Stimulated activated CD4-positive, alpha-beta T cell treated with anti-CD3 and anti-CD28 coated beads, Interleukin-4, amount 100 ng/mL, for 1 hour (primary cell): ENCODE measurements at regions not wholly inside any gene's neighbourhood (a gene's known extent, or its start where the extent isn't known, plus 50 kb on each side); places are given as distances from the start of the nearest gene placed in this dataset.

Source experiments
- DNase-seq: peaks from one replicate; pipeline ENCODE4 v3.0.0-alpha.2; 2020

DNA sequence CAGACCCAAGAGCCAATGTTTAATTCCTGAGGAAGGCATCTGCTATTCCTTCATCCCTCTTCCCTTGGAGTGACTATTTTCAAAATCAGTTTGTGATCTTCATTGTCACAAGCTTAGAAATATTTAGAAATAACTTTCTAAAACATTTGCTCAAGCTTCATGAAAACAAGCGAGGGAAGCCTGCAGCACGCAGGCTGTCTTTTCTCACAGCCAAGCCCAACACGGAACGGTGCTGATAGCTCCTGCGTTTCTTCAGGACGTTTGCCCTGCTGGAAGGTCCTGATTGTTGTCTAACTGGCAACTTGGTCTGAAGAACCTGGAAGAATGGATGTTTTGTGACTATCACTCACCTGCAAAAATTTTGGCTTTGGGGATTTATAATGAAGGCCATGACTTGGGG is 152.5 kb downstream of the FGF9 start:
- no peak for DNase-seq

DNA sequence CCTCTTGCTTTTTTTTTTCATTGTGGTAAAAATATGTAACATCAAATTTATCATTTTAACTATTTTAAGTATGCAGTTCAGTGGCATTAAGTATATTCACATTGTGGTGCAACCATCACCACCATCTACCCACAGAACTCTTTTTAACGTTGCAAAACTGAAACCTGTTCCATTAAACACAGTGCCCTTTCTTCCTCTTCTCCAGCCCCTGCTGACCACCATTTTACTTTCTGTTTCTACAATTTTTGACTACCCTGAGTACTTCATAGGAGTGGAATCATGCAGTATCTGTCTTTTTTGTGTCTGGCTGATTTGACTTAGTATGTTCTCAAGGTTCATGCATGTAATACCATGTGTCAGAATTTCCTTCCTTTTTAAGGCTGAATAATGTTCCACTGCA is 153.1 kb downstream of the FGF9 start:
- no peak for DNase-seq

GRCh38 chr13:21825186-21825585 is 154.3 kb downstream of the FGF9 start:
- no peak for DNase-seq

- no peak for DNase-seq
Measured at GRCh38 chr13:21825801-21826200, 154.9 kb downstream of the FGF9 start.

DNA sequence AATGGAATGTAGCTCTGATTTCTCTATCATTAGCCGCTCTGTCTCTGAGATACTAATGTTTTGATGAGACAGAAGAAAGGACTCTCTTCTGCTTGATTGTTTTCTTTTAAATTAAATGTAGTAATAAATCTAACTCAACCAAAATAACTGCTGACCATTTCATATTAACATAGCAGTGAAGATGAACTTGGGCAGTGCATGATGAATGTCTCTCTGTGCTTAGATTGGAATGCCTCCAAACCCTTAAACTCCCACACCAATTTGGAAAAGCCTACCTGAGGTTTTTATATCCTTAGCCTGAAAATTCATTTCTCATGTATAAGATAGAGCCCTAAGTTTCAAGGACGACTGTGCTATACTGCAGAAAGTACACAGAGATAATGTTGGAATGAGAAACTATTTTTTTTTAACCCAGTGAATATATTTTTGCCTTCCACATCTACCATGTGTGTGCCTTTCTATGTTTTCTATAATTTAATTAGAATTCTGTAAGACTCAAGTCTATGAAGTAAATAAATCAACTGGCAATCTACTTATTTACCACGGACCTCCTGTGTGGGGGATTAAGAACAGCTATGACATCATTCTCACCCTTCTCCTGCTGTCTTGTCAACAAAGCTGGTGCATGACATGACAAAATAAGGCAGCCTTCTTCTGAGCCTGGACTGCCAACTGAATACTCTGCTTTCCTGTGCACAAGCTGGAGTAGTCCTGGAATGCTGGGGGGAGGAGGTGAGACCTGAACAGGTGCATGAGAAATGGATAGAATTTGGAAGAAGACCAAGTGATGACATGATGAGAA is 155.5 kb downstream of the FGF9 start:
- no peak for DNase-seq

DNA sequence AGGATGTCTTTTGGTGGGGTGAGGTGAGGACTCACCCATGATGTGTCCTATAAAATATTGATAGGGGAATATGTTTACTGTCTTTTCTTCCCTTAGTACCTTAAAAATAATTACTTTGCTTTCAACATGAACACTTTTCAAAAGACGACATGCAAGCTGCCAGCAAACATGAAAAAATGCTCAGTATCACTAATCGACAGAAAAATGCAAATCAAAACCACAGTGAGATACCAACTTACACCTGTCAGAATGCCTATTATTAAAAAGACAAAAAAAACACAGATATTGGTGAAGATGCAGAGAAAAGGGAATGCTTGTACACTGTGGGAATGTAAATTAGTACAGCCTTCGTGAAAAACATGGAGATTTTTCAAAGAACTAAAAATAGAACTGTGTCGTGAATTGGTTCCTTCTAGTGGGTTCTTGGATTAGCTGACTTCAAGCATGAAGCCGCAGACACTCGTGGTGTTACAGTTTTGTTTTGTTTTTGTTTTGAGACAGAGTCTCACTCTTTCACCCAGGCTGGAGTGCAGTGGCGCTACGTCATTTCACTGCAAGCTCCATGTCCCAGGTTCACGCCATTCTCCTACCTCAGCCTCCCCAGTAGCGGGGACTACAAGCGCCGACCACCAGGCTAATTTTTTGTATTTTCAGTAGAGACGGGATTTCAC is 160.9 kb downstream of the FGF9 start:
- DNase-seq = no peak

DNA sequence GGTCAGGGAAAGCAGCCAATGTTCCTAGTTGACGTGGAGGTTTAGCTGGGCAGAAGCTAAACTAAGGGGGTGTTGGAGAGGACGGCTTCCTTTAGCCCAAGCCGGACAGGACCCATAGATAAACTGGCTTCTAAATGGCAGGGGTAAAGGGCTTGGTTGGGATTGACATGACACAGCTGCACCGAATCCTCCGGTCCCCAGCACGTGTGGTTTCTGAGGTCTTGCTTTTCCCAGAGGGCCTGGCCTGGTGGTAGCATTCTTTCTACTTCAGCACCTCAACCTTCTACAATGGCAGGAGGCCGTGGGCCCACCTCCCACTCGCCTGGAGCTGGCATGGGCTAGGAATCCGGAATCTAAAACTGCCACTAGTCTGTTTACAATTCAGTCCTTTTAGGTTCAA is 163.0 kb downstream of the FGF9 start:
- DNase-seq = no peak

GRCh38 chr13:21834521-21834920 is 163.6 kb downstream of the FGF9 start:
- DNase-seq = no peak

GRCh38 chr13:21837288-21837687 is 166.4 kb downstream of the FGF9 start:
- no peak for DNase-seq

- no peak for DNase-seq
Measured at GRCh38 chr13:21837841-21838551, 167.1 kb downstream of the FGF9 start.

DNA sequence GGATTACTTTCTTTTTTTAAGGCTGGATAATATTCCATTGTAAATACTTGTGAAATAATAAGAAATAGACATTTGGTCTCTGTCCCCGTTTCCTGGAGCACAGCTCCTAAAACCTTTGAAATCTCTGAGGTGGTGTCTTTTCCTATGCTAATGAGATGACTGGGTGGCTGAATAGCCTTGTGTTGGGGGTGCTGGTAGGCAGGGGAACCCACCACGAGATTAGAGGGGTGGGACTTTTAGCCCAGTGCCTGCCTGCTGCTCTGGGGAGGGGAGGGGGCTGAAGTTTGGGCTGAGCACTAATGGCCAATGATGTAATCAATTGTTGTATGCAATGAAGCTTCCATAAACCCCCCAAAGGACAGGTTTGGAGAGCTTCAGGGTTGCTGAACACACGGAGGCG is 175.7 kb downstream of the FGF9 start:
- no peak for DNase-seq

DNA sequence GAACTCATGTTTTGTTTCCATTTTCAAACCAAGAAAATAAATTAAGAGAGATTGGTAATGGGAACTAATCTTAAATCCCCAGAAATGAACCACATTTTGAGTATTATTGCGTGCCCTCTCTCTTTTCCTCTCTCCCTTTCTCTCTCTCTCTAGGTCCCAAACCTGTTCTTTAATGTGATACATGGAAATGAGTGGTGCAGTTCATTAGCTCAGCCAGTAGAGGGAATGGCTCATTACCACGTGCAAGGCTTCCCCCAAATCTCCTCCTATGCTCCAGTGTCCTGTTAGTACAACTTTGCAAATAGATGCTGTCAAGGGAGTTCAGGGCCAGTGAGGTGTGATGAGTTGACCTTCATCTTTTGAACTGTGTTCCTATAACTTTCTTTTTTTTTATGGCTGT is 178.4 kb downstream of the FGF9 start:
- DNase-seq = no peak

- no peak for DNase-seq
Measured at GRCh38 chr13:21850013-21851006, 179.4 kb downstream of the FGF9 start.

DNA sequence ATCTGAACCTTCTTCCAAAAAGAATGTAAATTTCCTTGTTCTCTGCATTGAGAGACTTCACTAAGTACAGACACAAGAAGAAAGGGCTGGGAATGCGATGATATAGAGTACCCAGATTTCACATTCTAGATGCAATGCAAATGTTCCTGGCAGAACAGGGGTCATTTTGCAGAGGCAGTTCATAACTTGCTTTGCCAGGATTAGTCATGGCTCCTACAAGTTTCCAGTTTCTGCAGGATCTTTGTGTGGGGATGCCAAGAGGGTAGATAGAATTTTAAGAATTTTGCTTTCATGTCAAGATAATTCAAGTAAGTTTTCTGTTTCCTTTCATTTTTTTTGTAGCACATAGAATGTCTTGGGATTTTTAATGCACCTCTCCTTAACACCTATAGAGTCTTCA is 181.2 kb downstream of the FGF9 start:
- DNase-seq = no peak

- no peak for DNase-seq
Measured at GRCh38 chr13:21853779-21854178, 182.9 kb downstream of the FGF9 start.

- no peak for DNase-seq
Measured at GRCh38 chr13:21868823-21869222, 197.9 kb downstream of the FGF9 start.

DNA sequence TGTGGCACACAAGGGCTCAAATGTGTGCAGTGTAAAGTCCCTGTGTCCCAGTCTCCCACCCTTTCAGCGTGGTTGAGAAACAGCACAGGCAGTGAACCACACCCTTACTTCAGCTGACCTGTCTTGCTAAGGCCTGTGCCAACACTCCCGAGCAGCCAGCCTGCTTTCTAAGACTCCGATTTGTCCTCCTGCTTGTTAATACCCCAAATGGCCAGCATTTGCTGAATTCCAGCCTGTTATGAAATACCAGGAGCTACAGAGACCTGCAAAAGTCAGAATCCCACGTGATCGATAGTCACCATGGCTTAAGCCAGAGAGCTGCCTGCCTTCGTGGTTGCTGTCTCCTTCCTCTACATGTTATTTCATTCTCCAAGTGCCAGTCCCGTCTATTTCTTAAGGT is 200.5 kb downstream of the FGF9 start:
- DNase-seq = no peak

DNA sequence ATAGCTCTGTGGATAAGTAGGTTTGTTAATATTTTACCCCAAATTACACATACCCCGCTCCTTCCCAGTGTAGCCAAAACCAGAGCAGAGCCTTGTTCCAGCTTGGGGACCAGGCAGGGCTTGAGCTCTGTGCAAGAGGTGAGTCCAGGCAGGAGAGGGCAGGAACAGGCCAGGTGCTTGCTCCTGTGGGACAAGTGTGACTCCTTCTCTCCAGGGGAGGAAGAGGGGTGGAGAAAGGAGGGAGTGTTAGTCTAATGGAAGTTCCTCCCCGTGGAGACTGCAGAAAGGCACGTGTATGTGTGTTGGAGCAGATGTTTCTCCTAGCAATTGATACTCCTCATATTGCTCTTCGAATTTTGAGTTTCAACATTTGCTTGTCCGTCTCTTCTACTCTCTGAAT is 201.0 kb downstream of the FGF9 start:
- DNase-seq = no peak

DNA sequence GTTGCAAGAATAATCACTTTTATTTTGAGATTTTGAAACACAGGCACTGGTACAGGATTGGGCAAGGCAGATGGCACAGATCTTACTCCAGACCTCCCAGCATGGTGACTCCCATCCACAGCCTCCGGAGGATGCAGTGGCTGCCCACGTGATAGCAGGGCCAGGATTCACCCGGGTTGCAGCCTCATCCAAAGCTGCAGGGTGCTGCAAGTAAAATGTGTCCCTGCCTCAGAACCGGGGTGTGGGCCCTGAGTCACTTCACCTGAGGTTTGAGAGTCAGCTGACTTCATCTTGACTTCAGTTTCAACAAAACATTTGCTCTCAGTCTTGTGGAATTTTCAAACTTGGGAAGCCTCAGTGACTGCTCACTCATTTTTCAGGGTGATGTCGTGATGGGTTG is 201.9 kb downstream of the FGF9 start:
- DNase-seq = no peak

DNA sequence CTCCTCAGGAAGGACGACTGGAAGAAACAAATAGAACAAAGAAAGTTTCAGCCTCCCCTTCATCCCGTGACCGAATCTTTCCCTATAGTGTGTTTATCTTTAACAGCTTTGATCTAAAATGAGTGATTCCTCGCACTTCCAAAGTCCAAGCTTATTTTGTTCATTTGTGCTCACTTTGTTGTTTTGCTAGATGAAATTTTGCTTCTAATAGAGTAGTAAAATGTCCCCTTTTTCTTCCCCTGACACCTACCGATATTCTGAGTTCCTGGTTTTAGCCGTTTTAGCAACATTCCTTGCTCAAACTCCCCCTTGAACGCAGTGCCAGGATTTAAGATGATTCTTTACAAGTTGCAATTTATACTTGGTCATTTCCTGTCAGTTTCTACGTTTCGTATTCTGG is 204.2 kb downstream of the FGF9 start:
- no peak for DNase-seq

DNA sequence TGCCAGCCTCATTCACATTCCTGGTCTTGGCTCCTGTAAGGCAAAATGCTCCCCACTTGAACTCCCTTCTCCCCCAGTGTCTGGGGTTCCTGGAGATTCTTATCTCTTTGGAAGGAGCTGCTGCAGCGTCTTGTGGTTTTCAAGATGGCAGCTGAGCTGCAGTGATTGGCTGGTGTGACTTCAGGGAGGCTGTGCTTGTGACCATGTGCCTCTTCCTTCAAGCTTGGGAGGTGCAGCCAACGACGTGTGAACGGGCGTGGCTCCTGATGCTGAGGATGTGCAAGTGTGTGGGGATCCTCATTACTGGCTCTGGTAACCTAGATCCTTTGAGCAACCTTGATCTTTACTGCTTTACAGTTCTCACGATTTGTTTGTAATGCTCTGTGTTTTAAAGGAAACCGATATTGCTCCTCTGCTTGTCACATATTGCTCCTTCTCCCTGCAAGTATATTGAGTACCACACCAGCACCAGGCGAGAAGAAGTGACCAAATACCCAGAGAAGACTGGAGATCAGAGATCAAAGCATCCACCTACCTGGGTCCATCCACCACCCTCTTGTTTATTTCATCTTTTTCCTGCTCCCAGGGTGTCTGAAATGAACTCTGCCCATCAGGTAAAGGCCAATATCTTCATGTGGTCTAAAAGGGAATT is 208.5 kb downstream of the FGF9 start:
- DNase-seq = no peak

DNA sequence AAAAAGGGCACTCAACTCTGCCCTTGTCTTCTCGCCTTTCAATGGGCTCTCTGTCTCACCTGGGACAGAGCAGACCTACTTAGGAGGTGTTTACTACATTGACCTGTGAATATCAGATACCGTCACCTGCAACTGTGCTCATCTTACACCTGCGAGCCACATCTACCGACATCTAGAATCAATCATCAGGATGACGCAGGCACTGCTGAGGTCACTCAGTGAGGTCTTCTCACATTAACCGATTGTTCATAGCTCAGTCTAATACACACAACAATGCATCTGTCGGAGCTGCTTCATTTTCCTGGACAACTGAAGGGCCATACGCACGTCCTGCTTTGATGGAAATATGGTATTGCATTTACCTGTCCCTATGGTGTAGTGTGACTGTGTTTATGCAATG is 211.9 kb downstream of the FGF9 start:
- DNase-seq = no peak
